ENCODE measurements at regions not wholly inside any gene's neighbourhood (a gene's known extent, or its start where the extent isn't known, plus 50 kb on each side); places are given as distances from the start of the nearest gene placed in this dataset.

GRCh38 chr9:16343249-16344237 lies 526.9 kb downstream of the BNC2 start:
- Mint-ChIP-seq H3K4me3 (ENCODE audit: unreplicated experiment) (no peak overlapping the region), H3K9me3 (ENCODE audit: unreplicated experiment) (no peaks in the 10 kb centered on the region), H3K36me3 (ENCODE audit: insufficient read depth, unreplicated experiment) (no peaks in the 10 kb centered on the region), H3K4me1 (ENCODE audit: insufficient read depth, unreplicated experiment) (peaks cover 17% of the 10 kb centered on the region), H3K27ac (ENCODE audit: low read depth, unreplicated experiment) (peak overlapping the region; percentile 37), H3K27me3 (ENCODE audit: insufficient read depth, unreplicated experiment) (no peaks in the 10 kb centered on the region)
- intact Hi-C loops (cut with micrococcal nuclease), result no loop called here
- TF ChIP-seq, protein P1, sequence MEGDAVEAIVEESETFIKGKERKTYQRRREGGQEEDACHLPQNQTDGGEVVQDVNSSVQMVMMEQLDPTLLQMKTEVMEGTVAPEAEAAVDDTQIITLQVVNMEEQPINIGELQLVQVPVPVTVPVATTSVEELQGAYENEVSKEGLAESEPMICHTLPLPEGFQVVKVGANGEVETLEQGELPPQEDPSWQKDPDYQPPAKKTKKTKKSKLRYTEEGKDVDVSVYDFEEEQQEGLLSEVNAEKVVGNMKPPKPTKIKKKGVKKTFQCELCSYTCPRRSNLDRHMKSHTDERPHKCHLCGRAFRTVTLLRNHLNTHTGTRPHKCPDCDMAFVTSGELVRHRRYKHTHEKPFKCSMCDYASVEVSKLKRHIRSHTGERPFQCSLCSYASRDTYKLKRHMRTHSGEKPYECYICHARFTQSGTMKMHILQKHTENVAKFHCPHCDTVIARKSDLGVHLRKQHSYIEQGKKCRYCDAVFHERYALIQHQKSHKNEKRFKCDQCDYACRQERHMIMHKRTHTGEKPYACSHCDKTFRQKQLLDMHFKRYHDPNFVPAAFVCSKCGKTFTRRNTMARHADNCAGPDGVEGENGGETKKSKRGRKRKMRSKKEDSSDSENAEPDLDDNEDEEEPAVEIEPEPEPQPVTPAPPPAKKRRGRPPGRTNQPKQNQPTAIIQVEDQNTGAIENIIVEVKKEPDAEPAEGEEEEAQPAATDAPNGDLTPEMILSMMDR (IDR thresholded peaks at IDR 0.05; ENCODE audit: unreplicated experiment), result no peak
- DNase-seq (ENCODE audit: unreplicated experiment), result peak; percentile 84
- POLR2A ChIA-PET, result interaction anchor here (0.8 to 1.2 kb wide), 2 partner anchors 10 to 102 kb away, joined by 3 to 4 read pairs; no protein-coding TSS in a partner anchor
- BruUV-seq (replicated peaks), result no TSS peak
- CTCF ChIA-PET, result interaction anchor here (0.7 to 0.8 kb wide), 2 partner anchors 147 to 326 kb away, joined by 3 read pairs; no protein-coding TSS in a partner anchor

DNA sequence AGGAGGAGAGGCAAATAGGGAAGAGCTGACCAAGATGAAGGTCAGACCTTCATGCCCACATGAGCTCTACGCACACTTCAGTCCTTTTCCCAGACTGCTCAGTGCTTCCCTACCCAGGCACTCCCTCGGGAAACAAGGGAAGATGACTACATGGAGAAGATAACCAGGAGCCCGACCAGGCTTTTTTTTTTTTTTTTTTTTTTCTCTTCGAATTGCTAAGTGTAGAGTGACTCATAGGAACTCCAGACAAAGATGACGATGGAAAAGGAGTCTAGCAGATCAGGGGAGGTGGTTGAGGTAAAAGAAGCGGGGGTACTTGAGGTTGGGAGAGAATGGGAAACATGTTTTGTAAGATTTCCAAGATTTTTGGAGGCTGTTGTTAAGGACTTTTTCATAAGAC lies 526.1 kb downstream of the BNC2 start:
- no TSS peak for BruUV-seq (replicated peaks)
- no peak overlapping the region for H3K4me3 Mint-ChIP-seq (ENCODE audit: unreplicated experiment)
- H3K27ac Mint-ChIP-seq (ENCODE audit: low read depth, unreplicated experiment), result peak overlapping the region; percentile 37
- TF ChIP-seq, protein P1 (IDR thresholded peaks at IDR 0.05; ENCODE audit: unreplicated experiment), result no peak
- intact Hi-C loops (cut with micrococcal nuclease), result no loop called here
- ChIA-PET CTCF (interaction anchor here (0.6 to 1.6 kb wide), 4 partner anchors 14 to 406 kb away, joined by 3 to 4 read pairs (median 3); no protein-coding TSS in a partner anchor), POLR2A (interaction anchor here (0.6 kb wide), 1 partner anchor 54 kb away, joined by 3 read pairs; no protein-coding TSS in a partner anchor)
- H3K9me3 Mint-ChIP-seq (ENCODE audit: unreplicated experiment), result no peaks in the 10 kb centered on the region
- H3K36me3 Mint-ChIP-seq (ENCODE audit: insufficient read depth, unreplicated experiment), result no peaks in the 10 kb centered on the region
- peak; percentile 82 for DNase-seq (ENCODE audit: unreplicated experiment)
- peaks cover 15% of the 10 kb centered on the region for H3K4me1 Mint-ChIP-seq (ENCODE audit: insufficient read depth, unreplicated experiment)
- no peaks in the 10 kb centered on the region for H3K27me3 Mint-ChIP-seq (ENCODE audit: insufficient read depth, unreplicated experiment)

DNA sequence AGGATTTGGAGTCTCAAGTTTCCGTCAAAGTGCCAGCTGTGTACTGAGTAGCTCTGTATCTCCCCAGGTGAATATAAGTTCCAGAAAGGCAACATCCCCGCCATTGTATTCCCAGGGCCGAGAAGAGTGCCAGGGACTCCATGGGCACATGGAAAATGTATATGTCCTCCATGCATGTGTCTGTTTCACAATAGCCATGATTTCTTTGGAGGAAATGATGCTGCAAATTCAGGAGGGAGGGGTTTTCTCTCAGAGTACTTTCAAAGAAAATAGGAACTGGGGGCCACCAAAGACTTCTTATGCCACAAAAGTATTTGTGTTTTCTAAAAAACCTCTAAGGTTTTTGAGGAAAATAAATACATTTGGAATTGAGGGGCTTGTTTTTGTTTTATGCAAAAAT lies 524.6 kb downstream of the BNC2 start:
- intact Hi-C loops (cut with micrococcal nuclease), result no loop called here
- TF ChIP-seq, protein P1 (IDR thresholded peaks at IDR 0.05; ENCODE audit: unreplicated experiment), result no peak
- no peak overlapping the region for H3K27ac Mint-ChIP-seq (ENCODE audit: low read depth, unreplicated experiment)

DNA sequence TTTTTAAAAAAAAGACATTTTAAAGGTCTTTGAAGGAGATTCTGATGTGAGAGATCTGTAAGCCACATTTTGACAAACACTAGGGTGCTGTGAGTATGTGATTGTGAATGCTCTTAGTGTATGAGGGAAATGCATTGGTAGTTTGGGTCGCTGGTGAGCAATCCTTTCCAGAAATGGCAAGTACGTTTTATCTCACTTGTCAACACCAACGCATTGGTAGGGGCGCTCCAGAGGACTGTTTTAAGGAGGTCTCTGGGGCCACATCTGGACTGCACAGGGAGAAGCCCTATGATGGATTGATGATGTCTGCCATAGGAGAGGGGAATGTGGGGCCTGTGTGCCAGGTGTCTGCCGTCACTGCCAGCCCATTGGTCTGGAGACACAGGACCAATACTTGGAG lies 522.6 kb downstream of the BNC2 start:
- BruUV-seq (replicated peaks), result no TSS peak
- CTCF ChIA-PET, result interaction anchor here (0.6 kb wide), 1 partner anchor 267 kb away, joined by 4 read pairs; no protein-coding TSS in a partner anchor
- H3K4me3 Mint-ChIP-seq (ENCODE audit: unreplicated experiment), result no peak overlapping the region

More for the DNA sequence above, 524.6 kb downstream of the BNC2 start:
- peaks cover 15% of the 10 kb centered on the region for H3K4me1 Mint-ChIP-seq (ENCODE audit: insufficient read depth, unreplicated experiment)
- no peak overlapping the region for H3K4me3 Mint-ChIP-seq (ENCODE audit: unreplicated experiment)
- no peaks in the 10 kb centered on the region for H3K9me3 Mint-ChIP-seq (ENCODE audit: unreplicated experiment)
- H3K27me3 Mint-ChIP-seq (ENCODE audit: insufficient read depth, unreplicated experiment), result no peaks in the 10 kb centered on the region
- ChIA-PET POLR2A (no interaction called here), CTCF (interaction anchor here (1.6 kb wide), 1 partner anchor 24 kb away, joined by 4 read pairs; no protein-coding TSS in a partner anchor)
- no peaks in the 10 kb centered on the region for H3K36me3 Mint-ChIP-seq (ENCODE audit: insufficient read depth, unreplicated experiment)
- no TSS peak for BruUV-seq (replicated peaks)
- DNase-seq (ENCODE audit: unreplicated experiment), result no peak

More for the DNA sequence above, 522.6 kb downstream of the BNC2 start:
- no peak for DNase-seq (ENCODE audit: unreplicated experiment)
- POLR2A ChIA-PET, result interaction anchor here (0.7 kb wide), 1 partner anchor 63 kb away, joined by 4 read pairs; no protein-coding TSS in a partner anchor
- intact Hi-C loops (cut with micrococcal nuclease), result no loop called here
- H3K36me3 Mint-ChIP-seq (ENCODE audit: insufficient read depth, unreplicated experiment), result no peaks in the 10 kb centered on the region
- H3K27ac Mint-ChIP-seq (ENCODE audit: low read depth, unreplicated experiment), result no peak overlapping the region
- H3K27me3 Mint-ChIP-seq (ENCODE audit: insufficient read depth, unreplicated experiment), result no peaks in the 10 kb centered on the region
- H3K9me3 Mint-ChIP-seq (ENCODE audit: unreplicated experiment), result no peaks in the 10 kb centered on the region
- peaks cover 15% of the 10 kb centered on the region for H3K4me1 Mint-ChIP-seq (ENCODE audit: insufficient read depth, unreplicated experiment)
- TF ChIP-seq, protein P1 (IDR thresholded peaks at IDR 0.05; ENCODE audit: unreplicated experiment), result no peak
